GM18511 (cell line): ENCODE measurements at regions not wholly inside any gene's neighbourhood (a gene's known extent, or its start where the extent isn't known, plus 50 kb on each side); places are given as distances from the start of the nearest gene placed in this dataset.
"Not testable (repeated sequence)": the region's sequence is repeated elsewhere in the genome, so short reads cannot be mapped to it uniquely, and the experiment has no call there.

Source experiments
- ATAC-seq: cut with Tn5 transposase; IDR thresholded peaks from one replicate; pipeline ENCODE4 v1.9.1; 2021; ENCODE audit warnings: mild to moderate bottlenecking, moderate library complexity; ENCODE audit not compliant: unreplicated experiment

DNA sequence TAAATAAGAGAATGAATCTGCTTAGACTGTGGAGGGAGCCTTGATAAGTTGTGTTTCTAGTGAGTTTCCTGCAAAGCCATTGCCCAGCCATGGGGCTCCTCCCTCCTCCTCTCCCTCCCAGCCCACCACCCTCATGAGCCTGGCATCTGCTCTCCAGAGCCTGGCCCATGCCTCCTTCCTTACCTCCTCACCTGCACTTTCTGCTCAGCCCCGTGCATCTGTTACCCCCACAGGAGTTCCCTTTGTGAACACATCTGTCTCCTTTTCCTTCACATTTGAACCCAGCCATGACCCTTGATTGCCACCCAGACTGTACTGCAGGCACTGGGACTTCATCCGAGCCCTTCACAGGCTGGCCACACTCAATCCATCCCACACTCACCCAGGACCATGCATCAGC, 395.6 kb downstream of the IRX2 start:
- no peak for ATAC-seq

DNA sequence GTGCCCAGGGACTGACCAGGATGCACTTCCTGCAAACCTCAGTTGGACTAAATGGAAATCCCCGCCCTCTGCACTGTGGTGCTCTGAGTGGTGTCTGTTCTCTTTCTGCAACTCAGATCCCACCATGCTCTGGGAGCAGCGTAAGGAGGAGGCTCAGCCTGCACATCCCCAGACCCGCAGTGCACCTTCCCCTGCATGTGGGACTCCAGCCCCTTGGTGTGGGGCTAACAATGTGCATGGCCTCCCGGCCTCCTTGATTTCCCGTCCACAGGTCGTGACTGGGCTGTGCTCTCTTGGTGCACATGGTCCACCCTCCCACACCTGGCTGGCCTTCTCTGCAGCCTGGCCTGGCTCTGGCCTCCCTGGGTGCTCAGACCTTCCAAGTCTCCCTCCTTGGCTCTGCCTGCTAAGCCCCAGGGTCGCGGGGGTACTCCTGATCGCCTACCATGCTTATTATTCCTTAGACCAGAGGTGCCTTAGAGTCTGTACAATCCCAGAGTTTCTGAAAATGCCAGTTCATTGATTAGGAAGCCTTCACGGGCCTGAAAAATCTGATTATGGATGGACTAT, 397.5 kb downstream of the IRX2 start:
- no peak for ATAC-seq

DNA sequence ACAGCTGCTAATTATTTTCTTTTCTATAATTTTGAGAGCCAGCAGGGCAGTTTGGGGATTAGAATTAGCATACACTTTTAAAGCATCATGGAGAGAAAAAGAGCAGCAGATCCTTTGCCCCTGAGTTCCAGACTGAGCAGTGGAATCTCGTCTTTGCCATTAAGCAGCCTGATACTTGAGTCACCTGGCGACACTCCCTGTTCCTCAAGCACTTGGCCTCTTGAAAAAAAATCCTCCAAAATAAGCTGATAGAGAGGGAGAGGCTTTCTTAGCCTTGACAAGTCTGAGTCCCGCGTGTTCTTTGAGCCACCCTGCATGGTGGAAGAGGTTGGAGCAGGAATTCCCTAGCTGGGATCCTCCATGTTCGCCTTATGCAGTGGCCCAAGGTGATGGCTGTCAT, 398.3 kb downstream of the IRX2 start:
- no peak for ATAC-seq

DNA sequence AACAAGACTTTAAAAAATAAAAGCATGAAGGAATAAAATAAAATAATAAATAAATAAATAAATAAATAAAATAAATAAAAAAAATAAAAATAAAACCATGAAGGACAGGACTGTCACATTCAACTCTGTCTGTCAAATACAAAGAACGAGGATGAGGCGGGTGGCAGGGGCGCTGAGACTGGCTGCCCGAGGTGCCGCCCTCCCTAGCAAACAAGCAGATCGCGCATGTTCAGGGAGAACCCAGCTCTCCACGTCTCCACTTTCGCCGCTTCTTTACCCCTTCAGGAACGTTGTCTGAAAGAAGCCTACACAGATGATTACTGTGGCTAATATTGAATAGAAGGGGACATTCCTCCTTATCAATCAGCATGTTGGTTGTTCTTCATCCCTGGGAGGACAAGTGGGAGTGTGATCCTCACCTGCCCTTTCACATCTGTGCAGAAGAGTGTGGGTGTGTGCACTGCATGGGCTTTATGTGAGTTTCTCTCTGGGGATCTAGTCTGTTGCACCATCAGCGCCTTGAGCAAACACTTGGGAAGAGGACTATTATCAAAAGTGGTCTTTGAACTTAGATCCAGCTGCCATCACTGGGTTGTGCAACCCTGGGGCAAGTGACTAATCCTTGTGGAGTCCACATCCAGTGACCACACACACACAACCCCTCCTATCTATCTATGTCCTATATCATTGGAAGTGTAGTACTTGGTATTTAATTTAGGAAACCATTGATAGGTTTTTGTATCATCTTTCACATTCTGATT, 399.2 kb downstream of the IRX2 start:
- no peak for ATAC-seq

DNA sequence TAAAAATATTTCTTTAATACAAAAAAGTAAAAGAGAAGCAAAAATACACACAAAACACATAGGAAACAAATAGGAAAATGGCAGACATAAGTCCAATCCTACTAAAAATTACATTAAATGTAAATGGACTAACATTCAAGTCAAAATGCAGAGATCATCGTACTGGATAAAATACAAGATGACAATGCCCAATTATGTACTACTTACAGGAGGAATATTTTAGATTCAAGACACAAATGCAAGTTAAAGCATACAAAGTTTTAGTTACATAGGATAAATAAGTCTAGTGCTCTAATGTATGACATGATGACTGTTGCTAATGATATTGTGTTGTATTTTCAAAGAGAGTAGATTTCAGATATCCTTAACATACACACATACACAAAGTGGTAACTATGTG, 401.7 kb downstream of the IRX2 start:
- ATAC-seq = not testable (repeated sequence)

DNA sequence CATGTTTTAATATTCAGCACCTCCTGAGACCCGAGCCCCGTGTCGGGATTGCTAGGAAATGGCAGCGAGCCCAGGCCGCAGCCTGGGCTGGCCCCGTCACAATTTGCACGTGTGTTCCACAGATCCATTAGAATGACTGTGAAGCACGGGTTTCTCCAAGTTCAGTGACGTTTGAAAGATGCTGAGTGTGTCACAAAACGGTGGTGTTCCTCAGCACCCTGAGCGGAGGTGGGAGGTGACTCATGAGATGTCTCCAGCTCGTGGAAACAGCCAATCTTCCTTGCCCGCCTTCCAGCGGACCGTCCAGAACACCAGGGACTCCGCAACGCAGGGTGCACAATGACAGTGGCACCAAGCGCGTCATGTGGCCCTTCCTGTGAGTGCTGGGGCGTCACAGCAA, 412.8 kb downstream of the IRX2 start:
- ATAC-seq = no peak

DNA sequence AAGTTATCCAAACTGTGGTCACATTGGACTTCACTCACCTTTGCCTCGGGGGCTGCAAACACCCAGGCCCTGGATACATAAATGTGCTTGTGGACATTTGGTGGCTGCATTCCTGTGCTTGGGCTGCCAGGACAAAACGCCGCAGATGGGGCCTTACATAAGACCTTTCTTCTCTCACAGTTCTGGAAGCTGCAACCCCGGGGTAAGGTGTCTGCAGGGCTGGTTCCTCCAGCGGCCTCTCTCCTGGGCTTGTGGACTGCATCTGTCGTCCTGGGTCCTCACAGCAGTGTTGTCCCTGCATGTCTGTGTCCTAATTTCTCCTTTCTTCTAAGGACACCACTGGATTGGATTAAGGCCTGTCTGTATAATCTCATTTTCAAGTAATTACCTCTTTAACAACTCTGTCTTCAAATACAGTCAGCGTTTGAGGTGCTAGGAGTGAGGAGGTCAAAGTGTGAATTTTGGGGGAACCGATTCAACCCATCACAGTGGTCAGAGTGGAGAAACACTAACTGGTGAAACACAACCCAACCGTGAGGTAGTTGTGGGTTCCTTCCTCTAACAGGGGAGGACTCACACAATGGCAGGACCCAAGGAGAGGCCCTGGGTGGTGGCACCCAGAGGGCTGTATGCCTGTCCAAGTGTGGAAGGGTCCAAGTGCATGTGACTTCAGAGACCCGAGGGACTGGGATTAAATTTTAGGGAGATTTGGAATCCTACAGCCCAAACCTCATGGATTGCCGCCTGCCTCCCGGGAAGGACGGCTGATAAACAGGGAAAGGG, 415.6 kb downstream of the IRX2 start:
- ATAC-seq = no peak

DNA sequence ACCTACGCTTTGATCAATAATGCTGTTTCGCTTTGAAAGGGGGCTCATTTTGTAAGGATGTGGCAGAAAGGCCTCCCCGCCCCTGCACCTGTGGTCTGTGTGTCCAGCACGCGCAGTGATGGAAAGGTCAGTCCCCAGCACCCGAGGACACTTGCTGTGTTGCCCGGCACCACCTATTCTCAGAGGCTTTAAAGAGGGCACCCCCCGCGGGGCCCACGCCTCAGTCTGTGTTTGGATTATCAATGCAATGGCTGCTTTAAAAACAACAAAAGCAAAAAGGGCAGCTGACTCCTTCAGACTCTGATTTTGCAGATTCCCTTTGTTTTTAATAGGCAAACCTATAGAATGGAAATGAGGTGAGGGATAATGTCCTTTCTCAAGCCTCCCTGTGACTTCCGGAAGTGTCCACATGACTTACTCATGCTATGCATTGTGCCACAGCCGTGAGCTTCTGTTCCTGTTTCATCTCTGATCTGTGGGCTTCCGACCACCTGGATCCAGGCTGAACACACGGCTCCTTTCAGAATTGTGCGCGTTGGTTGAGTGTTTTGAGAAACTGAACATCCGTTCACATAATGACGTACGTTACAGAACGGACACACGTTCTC, 416.2 kb downstream of the IRX2 start:
- ATAC-seq = no peak

DNA sequence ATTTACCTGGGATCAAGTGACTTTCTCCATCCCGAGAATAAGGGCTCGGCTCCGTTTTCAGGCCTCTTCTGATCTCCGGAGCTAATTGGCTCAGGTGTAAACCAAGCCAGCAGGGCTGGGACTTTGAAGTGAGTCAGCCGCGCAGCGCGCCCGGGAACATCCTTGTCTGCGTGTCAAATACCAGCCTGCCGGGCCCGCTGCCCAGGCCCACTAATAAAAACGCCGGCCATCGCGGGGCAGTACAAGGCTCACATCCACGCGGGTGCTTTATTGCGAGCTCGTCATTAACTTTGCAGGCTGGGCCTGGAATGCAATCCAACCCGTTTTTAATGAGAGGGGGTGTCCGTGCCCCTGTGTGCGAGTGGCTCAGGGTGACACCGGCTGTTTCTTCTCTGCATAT, 416.8 kb downstream of the IRX2 start:
- ATAC-seq = no peak

DNA sequence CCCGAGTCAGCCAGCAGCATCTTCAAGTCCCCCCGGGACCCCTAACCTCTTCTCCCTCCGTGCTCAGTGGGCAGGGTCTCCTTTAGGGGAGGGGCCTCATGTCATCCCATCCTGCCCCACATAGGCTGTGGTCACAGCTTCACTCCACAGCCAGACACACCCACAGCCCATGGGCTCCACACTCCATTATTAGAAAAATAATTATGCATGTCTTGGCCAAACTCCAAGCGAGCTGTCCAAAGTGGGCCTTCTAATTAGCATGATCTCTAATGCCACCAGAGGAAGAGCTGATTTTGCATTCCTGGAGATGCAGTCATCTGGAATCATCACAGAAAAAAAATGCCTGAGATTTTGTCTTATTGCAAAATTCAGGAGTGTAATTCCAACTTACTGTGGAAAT, 418.2 kb downstream of the IRX2 start:
- ATAC-seq = no peak

DNA sequence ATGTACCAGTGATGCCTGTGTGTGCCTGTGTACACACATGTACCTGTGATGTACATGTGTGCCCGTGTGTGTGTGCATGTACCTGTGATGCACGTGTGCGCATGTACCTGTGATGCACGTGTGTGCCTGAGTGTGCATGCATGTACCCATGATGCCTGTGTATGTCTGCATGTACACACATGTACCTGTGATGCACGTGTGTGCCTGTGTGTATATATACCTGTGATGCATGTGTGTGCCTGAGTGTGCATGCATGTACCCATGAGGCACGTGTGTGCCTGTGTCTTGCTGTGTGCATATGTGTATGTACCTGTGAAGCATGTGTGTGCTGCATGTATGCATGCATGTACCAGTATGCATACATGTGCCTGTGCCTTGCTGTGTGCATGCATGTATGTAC, 419.0 kb downstream of the IRX2 start:
- no peak for ATAC-seq

DNA sequence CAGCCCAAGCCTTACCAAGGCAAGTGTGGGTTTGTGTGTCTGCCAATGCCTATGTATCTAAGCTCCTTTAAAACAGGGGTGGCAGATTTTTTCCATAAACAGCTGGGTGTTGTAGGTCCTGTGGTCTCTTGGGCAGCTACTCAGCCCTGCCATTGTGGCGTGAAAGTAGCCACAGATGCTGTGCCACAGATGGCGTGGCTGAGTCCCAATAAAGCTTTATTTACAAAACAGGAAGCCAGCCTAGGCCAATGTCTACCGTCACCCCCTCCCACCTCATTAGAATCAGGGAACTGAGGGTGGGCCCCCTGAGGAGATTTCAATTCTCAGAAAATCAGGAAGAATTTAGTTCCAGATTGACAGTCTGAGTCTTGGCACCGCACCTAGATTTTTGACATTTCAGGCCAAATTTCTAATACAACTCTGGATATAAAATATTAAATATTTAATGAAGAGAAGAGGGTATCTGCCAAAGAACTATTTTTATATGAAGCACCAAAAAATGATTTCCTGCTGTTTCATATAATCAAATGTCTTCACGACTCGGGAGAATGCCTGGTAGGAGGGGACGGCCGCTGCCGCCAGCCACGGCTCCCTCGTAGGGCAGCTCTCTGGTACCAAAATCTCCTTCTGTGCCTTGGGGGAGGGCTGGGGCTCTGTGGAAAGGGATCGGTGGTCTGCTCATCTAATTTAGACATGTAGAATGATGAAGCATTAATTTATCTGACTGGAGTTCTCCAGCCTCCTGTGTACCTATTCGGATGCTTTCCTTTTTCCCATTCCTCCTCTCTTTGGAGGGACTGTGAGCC, 420.9 kb downstream of the IRX2 start:
- no peak for ATAC-seq

DNA sequence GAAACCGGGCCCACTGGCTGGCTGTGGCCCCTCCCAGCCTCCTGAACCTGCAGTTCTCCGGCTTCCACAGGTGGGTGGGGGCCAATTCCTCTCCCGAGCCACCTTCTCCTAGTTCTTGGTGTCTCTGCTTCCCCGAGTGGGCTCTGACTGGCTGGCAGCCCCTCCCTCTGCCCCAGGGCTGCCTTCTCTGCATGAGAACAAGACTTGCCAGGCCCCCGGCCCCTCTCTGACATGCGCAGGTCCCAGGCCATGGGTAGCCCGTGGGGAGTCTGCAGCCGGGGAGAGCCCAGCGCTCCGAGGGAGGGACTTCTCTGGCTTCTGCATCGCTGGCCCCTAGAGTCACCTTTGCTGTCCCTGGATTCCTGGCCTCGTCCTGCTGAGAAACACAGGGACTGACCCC, 421.7 kb downstream of the IRX2 start:
- no peak for ATAC-seq

DNA sequence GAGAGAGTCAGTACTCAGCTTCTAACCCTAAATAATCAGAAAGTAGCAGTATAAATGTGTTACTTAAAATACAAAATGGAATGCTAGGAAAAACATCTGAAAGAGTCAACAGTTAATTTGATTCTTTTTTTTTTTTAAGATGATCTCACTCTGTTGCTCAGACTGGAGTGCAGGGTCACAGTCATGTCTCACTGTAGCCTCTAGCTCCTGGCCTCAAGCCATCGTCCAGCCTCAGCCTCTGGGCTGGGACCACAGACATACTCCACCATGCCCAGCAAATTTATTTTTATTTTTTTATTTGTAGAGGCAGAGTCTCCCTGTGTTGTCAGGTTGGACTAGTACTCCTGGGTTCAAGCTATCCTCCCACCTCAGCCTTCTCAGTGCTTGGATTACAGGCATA, 424.9 kb downstream of the IRX2 start:
- no peak for ATAC-seq

DNA sequence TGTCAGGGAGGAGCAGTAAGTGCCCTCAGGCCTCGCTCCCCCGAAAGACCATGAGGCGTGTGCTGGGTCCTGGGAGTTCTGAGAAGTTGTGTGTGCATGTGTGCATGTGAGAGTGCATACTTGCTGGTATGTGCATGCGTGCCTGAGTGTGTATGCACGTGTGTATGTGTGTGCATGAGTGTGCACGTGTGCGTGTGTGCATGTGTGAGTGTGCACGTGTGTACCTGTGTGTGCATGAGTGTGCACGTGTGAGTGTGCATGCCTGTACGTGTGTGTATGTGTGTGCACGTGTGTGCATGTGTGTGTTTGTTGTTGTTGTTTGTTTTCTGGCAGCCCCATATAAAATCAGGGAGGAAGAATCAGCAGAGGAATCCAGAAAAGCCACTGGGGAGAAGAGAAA, 426.7 kb downstream of the IRX2 start:
- no peak for ATAC-seq

DNA sequence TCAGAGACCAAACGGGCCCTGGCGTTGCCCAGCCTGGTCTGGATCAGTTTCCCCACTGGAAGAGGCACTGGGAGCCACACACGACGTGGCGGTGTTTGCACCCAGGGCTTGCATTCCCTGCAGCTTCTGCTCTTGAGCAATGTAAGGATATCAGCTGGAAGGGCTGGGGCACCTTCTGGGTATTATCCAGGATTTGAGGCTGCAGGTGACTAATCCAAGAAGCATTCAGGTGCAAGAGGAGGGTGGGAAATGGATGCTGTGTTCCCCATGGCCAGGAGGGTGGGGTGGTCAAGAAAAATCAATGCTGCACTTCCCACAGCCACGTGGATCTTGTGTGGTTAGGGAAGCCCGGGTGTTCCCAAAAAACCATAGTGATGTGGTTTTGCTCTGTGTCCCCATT, 430.9 kb downstream of the IRX2 start:
- ATAC-seq = no peak

DNA sequence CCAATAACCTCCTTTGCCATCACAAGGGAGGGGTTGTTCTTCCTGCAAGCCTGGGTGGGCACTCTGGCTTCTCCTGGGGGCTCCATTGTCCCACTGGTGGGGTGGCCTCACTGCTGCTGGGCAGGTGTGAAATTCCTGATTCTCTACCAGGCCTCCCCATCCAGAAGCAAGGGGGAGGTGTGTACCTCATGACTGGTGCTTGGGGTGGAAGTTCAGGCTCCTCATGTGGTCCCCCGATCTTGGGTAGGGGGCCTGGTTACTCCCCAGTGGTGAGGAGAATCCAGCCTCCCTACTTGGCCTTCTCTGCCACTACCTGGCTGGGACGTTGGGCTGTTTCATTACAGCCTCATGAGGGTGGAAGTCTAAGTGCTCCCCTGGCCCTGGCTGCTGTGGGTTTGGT, 433.9 kb downstream of the IRX2 start:
- no peak for ATAC-seq

DNA sequence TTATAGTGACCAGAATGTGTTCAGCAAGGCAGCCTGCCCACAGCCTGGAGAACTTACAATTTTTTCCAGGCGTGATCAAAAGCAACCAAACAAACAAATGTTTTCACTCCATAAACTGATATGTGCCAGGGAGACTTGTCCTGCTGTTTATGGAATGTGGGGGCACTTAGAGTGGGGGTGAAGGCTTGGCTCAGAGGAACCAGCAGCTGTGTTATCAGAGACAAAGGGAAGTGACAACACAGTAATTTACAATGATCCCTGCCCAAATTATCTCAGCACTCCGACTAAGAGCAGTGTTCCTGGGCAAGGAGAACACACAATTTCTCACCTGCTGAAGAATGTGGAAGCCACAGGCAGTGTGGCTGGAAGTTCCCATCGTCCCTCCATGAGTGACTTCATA, 429.1 kb upstream of the IRX4 start:
- no peak for ATAC-seq

DNA sequence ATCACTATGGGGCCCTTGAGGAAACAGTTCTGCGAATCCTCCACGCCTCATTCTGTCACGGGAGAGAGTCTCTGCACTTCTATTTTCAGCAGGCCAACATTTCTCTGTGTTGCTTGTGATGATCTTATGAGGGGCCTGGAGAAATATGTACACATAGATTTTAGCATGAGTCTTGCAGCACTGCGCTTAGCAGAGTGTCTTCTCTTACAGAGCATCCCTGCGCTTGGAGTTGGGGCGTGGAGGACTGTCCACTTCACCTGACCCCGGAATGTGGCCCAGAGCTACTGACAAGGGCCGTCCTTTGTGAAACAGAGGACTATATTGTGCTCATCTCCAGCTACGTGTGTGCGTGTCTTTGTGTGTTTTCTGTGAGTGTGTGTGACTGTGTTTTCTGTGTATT, 428.2 kb upstream of the IRX4 start:
- no peak for ATAC-seq

DNA sequence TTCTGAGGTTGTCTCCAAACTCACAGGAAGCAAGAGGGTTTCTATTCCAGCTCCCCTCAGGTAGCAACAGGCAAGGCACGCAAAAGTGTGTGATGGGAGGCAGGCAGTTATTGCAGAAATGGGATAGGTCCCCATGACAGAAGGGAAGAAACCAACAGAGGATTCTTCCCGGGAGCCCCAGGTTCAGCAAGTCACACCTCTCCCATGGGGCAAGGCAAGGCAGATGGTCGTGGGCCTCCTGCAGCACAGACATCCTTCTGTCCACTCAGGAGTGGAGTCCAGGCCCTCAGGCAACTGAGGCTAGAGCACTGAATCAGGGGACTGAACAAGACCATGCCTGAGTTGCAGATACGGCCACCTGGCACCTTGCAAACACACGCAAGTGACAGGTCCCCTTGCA, 424.9 kb upstream of the IRX4 start:
- no peak for ATAC-seq

DNA sequence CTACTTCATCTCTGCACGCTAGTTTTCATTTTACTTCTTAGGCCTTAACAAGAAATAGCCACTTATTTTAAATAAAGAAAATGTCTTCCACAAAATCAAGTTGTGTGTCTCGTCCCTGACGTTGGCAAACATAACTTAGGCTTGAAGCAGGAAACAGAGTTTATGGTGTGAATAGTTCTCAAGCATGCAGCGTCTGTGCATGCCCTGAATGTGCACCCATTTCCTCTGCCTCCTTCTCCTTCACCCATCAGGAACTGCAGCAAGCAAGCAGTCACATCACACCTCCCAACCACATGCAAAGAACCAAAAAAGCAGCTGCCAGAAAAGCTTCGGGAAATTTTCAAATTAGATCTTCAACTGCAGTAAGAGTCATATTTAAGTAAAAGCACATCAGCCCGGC, 424.0 kb upstream of the IRX4 start:
- no peak for ATAC-seq
